DLD1 (cell line): ENCODE measurements at regions not wholly inside any gene's neighbourhood (a gene's known extent, or its start where the extent isn't known, plus 50 kb on each side); places are given as distances from the start of the nearest gene placed in this dataset.
"Not testable (repeated sequence)": the region's sequence is repeated elsewhere in the genome, so short reads cannot be mapped to it uniquely, and the experiment has no call there.

Experiments used
- in situ Hi-C: cut with HindIII; loops from 2 replicates; pipeline ENCODE4 v1.10.0; 2017; ENCODE audit warnings: low sequenced_read_pairs

- in situ Hi-C loops: no loop called here
These were observed 50.4 kb downstream of the KATNIP start for GRCh38 chr16:27600381-27600780.

GRCh38 chr16:27602103-27602502 is 52.2 kb downstream of the KATNIP start:
- in situ Hi-C loops: no loop called here

- in situ Hi-C loops: not testable (repeated sequence)
These were observed 55.7 kb downstream of the KATNIP start for GRCh38 chr16:27605500-27606106.

GRCh38 chr16:27611340-27611739 is 61.4 kb downstream of the KATNIP start:
- in situ Hi-C loops: no loop called here

- in situ Hi-C loops: no loop called here
These were observed 63.4 kb downstream of the KATNIP start for GRCh38 chr16:27613238-27613791.

GRCh38 chr16:27617665-27618064 is 67.7 kb downstream of the KATNIP start:
- in situ Hi-C loops: no loop called here

GRCh38 chr16:27618165-27618564 is 68.2 kb downstream of the KATNIP start:
- in situ Hi-C loops: no loop called here

GRCh38 chr16:27618606-27619327 is 68.8 kb downstream of the KATNIP start:
- in situ Hi-C loops: no loop called here

GRCh38 chr16:27620541-27620940 is 70.6 kb downstream of the KATNIP start:
- in situ Hi-C loops: no loop called here

- in situ Hi-C loops: loop anchor here (5.0 kb wide), 1 partner anchor 38 kb away; no protein-coding TSS in a partner anchor
These were observed 74.5 kb downstream of the KATNIP start for GRCh38 chr16:27624154-27625049.

- in situ Hi-C loops: loop anchor here (5.0 kb wide), 1 partner anchor 37 kb away; no protein-coding TSS in a partner anchor
These were observed 75.2 kb downstream of the KATNIP start for GRCh38 chr16:27625050-27625697.

- in situ Hi-C loops: loop anchor here (5.0 kb wide), 1 partner anchor 35 kb away; no protein-coding TSS in a partner anchor
These were observed 77.2 kb downstream of the KATNIP start for GRCh38 chr16:27627136-27627535.

GRCh38 chr16:27628241-27628942 is 78.4 kb downstream of the KATNIP start:
- in situ Hi-C loops: loop anchor here (5.0 kb wide), 1 partner anchor 34 kb away; no protein-coding TSS in a partner anchor

- in situ Hi-C loops: loop anchor here (5.0 kb wide), 1 partner anchor 33 kb away; no protein-coding TSS in a partner anchor
These were observed 79.1 kb downstream of the KATNIP start for GRCh38 chr16:27628943-27629462.

GRCh38 chr16:27632216-27632615 is 82.3 kb downstream of the KATNIP start:
- in situ Hi-C loops: no loop called here

GRCh38 chr16:27633221-27633620 is 83.3 kb downstream of the KATNIP start:
- in situ Hi-C loops: no loop called here

GRCh38 chr16:27633721-27634120 is 83.8 kb downstream of the KATNIP start:
- in situ Hi-C loops: no loop called here

- in situ Hi-C loops: no loop called here
These were observed 84.8 kb downstream of the KATNIP start for GRCh38 chr16:27634779-27635178.

- in situ Hi-C loops: no loop called here
These were observed 86.7 kb downstream of the KATNIP start for GRCh38 chr16:27636453-27637240.
